HepG2 (cell line): ENCODE measurements at regions not wholly inside any gene's neighbourhood (a gene's known extent, or its start where the extent isn't known, plus 50 kb on each side); places are given as distances from the start of the nearest gene placed in this dataset.

Experiments used
- ATAC-seq: fragments of 200-7000 bp; cut with Tn5 transposase; 3 replicates; pipeline ENCODE4 v1.9.1; 2020; ENCODE audit warnings: mild to moderate bottlenecking, moderate library complexity
- BruUV-seq: library from RNA; stranded (reverse); fragments of 400-500 nt; replicated peaks from 2 replicates; lab custom pipeline; 2021; lab: Mats Ljungman, UMichigan
- CTCF ChIA-PET: fragments of 300-600 bp; formaldehyde crosslinking; extraction: SDS; loops from one replicate; lab custom pipeline; 2021; ENCODE audit warnings: low total read pairs, inconsistent platforms, low intra/inter-chr PET ratio; lab: Yijun Ruan, JAX
- POLR2A ChIA-PET: fragments of 350-600 bp; sonication (Branson Sonifier 250); formaldehyde crosslinking; loops from one replicate; lab custom pipeline; 2020; ENCODE audit warnings: antibody characterized with exemption, inconsistent platforms; lab: Yijun Ruan, JAX
- DNase-seq: peaks from one replicate; pipeline ENCODE4 v3.0.0-alpha.2; 2015; ENCODE audit warnings: low spot score
- FAIRE-seq: peaks from 3 replicates; lab custom pipeline; 2011; peaks lifted over from hg19 to GRCh38; lab: Jason Lieb, UNC
- H2AFZ ChIP-seq: one replicate; pipeline ENCODE4 v1.6.1; 2011; ENCODE audit warnings: low read length, inconsistent platforms
- H3K27ac ChIP-seq: fragments of 300-600 bp; 3 replicates; pipeline ENCODE4 v1.8.0; 2011; ENCODE audit warnings: mixed run types, mild to moderate bottlenecking, mixed read lengths, low read length, inconsistent platforms; ENCODE audit not compliant: insufficient read depth; ENCODE audit errors: extremely low read length
- H3K27me3 ChIP-seq, 2 experiments: fragments of 200-600 bp in 1 of 2; 2 replicates in 1 of 2; 3 replicates in 1 of 2; pipeline versions ENCODE4 v1.6.0 to v1.8.0; 2011; ENCODE audit warnings: low read length in 2 of 2, mild to moderate bottlenecking in 2 of 2, moderate library complexity in 2 of 2, inconsistent platforms in 1 of 2; ENCODE audit not compliant: insufficient read depth in 2 of 2, control insufficient read depth in 1 of 2
- H3K36me3 ChIP-seq, 2 experiments: fragments of 200-600 bp in 1 of 2; replicated peaks in 1 of 2; 2 replicates in 1 of 2; 3 replicates in 1 of 2; pipeline versions ENCODE4 v1.5.1 to v1.8.0; 2011; ENCODE audit warnings: low read length in 2 of 2, inconsistent platforms in 1 of 2; ENCODE audit not compliant: insufficient read depth in 2 of 2, control insufficient read depth in 1 of 2
- H3K4me1 ChIP-seq: 2 replicates; pipeline ENCODE4 v1.5.1; 2012; ENCODE audit warnings: low read length, inconsistent platforms; ENCODE audit not compliant: insufficient read depth
- H3K4me2 ChIP-seq: 2 replicates; pipeline ENCODE4 v1.6.0; 2011; ENCODE audit warnings: low read depth, low read length, inconsistent platforms
- H3K4me3 ChIP-seq, 3 experiments: fragments of 200-600 bp in 1 of 3; sonication (generic), shearing (Covaris generic) in 1 of 3; replicated peaks in 1 of 3; 2 replicates each; pipeline ENCODE4 v1.5.1; 2011 to 2016; ENCODE audit warnings: low read length in 3 of 3, inconsistent platforms in 2 of 3, low read depth in 2 of 3, mild to moderate bottlenecking in 2 of 3, control low read depth in 1 of 3, mixed read lengths in 1 of 3; ENCODE audit not compliant: insufficient read depth in 1 of 3
- H3K79me2 ChIP-seq: one replicate; pipeline ENCODE4 v1.6.1; 2011; ENCODE audit warnings: low read length, inconsistent platforms; ENCODE audit not compliant: insufficient read depth
- H3K9ac ChIP-seq: 2 replicates; pipeline ENCODE4 v1.6.0; 2011; ENCODE audit warnings: mild to moderate bottlenecking, low read depth, low read length, inconsistent platforms; ENCODE audit not compliant: insufficient read depth
- H3K9me3 ChIP-seq: 2 replicates; pipeline ENCODE4 v1.5.1; 2012; ENCODE audit warnings: mild to moderate bottlenecking, low read length
- H4K20me1 ChIP-seq: 2 replicates; pipeline ENCODE4 v1.6.0; 2011; ENCODE audit warnings: inconsistent platforms, mild to moderate bottlenecking, low read length, moderate library complexity; ENCODE audit not compliant: insufficient read depth
- ATF7-NPFF ChIP-seq: sonication (generic); formaldehyde crosslinking; IDR thresholded peaks from 2 replicates; pipeline ENCODE4 v1.8.1; 2023; ENCODE audit warnings: mild to moderate bottlenecking, low read depth, missing genetic modification reagents, moderate library complexity
- CBX2 ChIP-seq, 2 experiments: fragments of 200-600 bp in 1 of 2; sonication (generic); formaldehyde crosslinking in 1 of 2; IDR thresholded peaks; 2 replicates each; pipeline versions ENCODE4 v1.7.0 to v1.8.1; 2018 to 2022; ENCODE audit warnings: low read depth in 2 of 2, low read length in 1 of 2, mild to moderate bottlenecking in 1 of 2, missing genetic modification reagents in 1 of 2
- ERF ChIP-seq: IDR thresholded peaks from 2 replicates; pipeline ENCODE4 v1.6.1; 2018; ENCODE audit warnings: missing biosample characterization, missing genetic modification reagents
- FOSL1 ChIP-seq: sonication (generic); formaldehyde crosslinking; IDR thresholded peaks from 2 replicates; pipeline ENCODE4 v1.9.0; 2021; ENCODE audit warnings: missing genetic modification reagents, borderline replicate concordance
- GATAD1 ChIP-seq: IDR thresholded peaks from 2 replicates; pipeline ENCODE4 v1.6.1; 2016; ENCODE audit warnings: missing genetic modification reagents, missing compliant biosample characterization
- GMEB2 ChIP-seq: IDR thresholded peaks from 2 replicates; pipeline ENCODE4 v1.6.1; 2016; ENCODE audit warnings: missing biosample characterization, missing genetic modification reagents, low read depth
- HNRNPH1 ChIP-seq: fragments of 200-400 bp; formaldehyde crosslinking; optimal IDR thresholded peaks from 2 replicates; pipeline ENCODE3; 2017; ENCODE audit warnings: mild to moderate bottlenecking, low read depth, low read length
- KMT2B ChIP-seq: IDR thresholded peaks from 2 replicates; pipeline ENCODE4 v1.6.1; 2016; ENCODE audit warnings: missing genetic modification reagents, missing compliant biosample characterization
- PAF1 ChIP-seq: IDR thresholded peaks from 2 replicates; pipeline ENCODE4 v1.6.1; 2016; ENCODE audit warnings: missing genetic modification reagents, missing compliant biosample characterization
- PAX8 ChIP-seq: sonication (generic); formaldehyde crosslinking; IDR thresholded peaks from 2 replicates; pipeline ENCODE4 v1.8.0; 2022; ENCODE audit warnings: mild to moderate bottlenecking, missing genetic modification reagents, borderline replicate concordance
- SYNCRIP ChIP-seq: fragments of 200-400 bp; formaldehyde crosslinking; IDR thresholded peaks from 2 replicates; pipeline ENCODE4 v1.6.1; 2018; ENCODE audit warnings: mild to moderate bottlenecking, low read depth, low read length; ENCODE audit not compliant: insufficient read depth
- YEATS4 ChIP-seq: sonication (generic); formaldehyde crosslinking; IDR thresholded peaks from 2 replicates; pipeline ENCODE4 v1.4.0; 2020; ENCODE audit warnings: missing genetic modification reagents, borderline replicate concordance
- ZNF12 ChIP-seq: sonication (generic); formaldehyde crosslinking; IDR thresholded peaks from 2 replicates; pipeline ENCODE4 v1.5.0; 2020; ENCODE audit warnings: missing genetic modification reagents
- ZNF136 ChIP-seq: sonication (generic); formaldehyde crosslinking; IDR thresholded peaks from 2 replicates; pipeline ENCODE4 v1.8.1; 2022; ENCODE audit warnings: low read depth, mild to moderate bottlenecking, moderate library complexity, missing genetic modification reagents
- ZNF772 ChIP-seq: sonication (generic); formaldehyde crosslinking; IDR thresholded peaks from 2 replicates; pipeline ENCODE4 v1.5.0; 2020; ENCODE audit warnings: mild to moderate bottlenecking, missing genetic modification reagents
- in situ Hi-C: cut with HindIII; loops from 2 replicates; pipeline ENCODE4 v1.10.0; 2017; ENCODE audit warnings: low pct_unique_long_range_greater_than_20kb; ENCODE audit not compliant: extremely low pct_ligation_motif_present
- intact Hi-C: fragments of 100-400 bp; cut with micrococcal nuclease; formaldehyde crosslinking; loops from one replicate; pipeline ENCODE4 v1.10.0; 2022; ENCODE audit not compliant: unreplicated experiment
- TF ChIP-seq, protein P1 (sequence below): sonication (generic); formaldehyde crosslinking; IDR thresholded peaks from 2 replicates; pipeline ENCODE4 v1.8.0; 2022; ENCODE audit warnings: mild to moderate bottlenecking, missing genetic modification reagents
- TF ChIP-seq, protein P2 (sequence below): sonication (generic); formaldehyde crosslinking; IDR thresholded peaks from 2 replicates; pipeline ENCODE4 v1.5.0; 2020; ENCODE audit warnings: missing genetic modification reagents
- TF ChIP-seq, protein P3 (sequence below): sonication (generic); formaldehyde crosslinking; IDR thresholded peaks from 2 replicates; pipeline ENCODE4 v1.5.1; 2020; ENCODE audit warnings: missing genetic modification reagents, mild to moderate bottlenecking, borderline replicate concordance
- TF ChIP-seq, protein P4 (sequence below): sonication (generic); formaldehyde crosslinking; IDR thresholded peaks from 2 replicates; pipeline ENCODE4 v1.5.1; 2020; ENCODE audit warnings: missing genetic modification reagents, mild to moderate bottlenecking, borderline replicate concordance

- no peaks in the 10 kb centered on the region for H3K79me2 ChIP-seq
- intact Hi-C loops, result no loop called here
- ChIA-PET CTCF (no interaction called here), POLR2A (no interaction called here)
- H3K36me3 ChIP-seq, result no peaks in the 10 kb centered on the region
- H4K20me1 ChIP-seq, result no peaks in the 10 kb centered on the region
- TF ChIP-seq ERF (no peak), KMT2B (CRISPR knock-in tag) (no peak), PAF1 (CRISPR knock-in tag) (no peak), YEATS4 (CRISPR knock-in tag) (no peak), PAX8 (CRISPR knock-in tag) (no peak), SYNCRIP (no peak), ZNF772 (no peak), HNRNPH1 (no peak), FOSL1 (CRISPR knock-in tag) (no peak), ZNF136 (CRISPR knock-in tag) (no peak), ZNF12 (CRISPR knock-in tag) (no peak), GATAD1 (CRISPR knock-in tag) (no peak), CBX2 (IDR thresholded peaks at IDR 0.05; ENCODE audit: low read depth, low read length) (no peak), CBX2 (CRISPR knock-in tag; IDR thresholded peaks at IDR 0.05; ENCODE audit: low read depth) (no peak), GMEB2 (CRISPR knock-in tag) (no peak), ATF7-NPFF (no peak)
- TF ChIP-seq, protein P1, sequence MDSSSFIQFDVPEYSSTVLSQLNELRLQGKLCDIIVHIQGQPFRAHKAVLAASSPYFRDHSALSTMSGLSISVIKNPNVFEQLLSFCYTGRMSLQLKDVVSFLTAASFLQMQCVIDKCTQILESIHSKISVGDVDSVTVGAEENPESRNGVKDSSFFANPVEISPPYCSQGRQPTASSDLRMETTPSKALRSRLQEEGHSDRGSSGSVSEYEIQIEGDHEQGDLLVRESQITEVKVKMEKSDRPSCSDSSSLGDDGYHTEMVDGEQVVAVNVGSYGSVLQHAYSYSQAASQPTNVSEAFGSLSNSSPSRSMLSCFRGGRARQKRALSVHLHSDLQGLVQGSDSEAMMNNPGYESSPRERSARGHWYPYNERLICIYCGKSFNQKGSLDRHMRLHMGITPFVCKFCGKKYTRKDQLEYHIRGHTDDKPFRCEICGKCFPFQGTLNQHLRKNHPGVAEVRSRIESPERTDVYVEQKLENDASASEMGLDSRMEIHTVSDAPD (CRISPR knock-in tag), result no peak
- TF ChIP-seq, protein P2, sequence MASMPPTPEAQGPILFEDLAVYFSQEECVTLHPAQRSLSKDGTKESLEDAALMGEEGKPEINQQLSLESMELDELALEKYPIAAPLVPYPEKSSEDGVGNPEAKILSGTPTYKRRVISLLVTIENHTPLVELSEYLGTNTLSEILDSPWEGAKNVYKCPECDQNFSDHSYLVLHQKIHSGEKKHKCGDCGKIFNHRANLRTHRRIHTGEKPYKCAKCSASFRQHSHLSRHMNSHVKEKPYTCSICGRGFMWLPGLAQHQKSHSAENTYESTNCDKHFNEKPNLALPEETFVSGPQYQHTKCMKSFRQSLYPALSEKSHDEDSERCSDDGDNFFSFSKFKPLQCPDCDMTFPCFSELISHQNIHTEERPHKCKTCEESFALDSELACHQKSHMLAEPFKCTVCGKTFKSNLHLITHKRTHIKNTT (CRISPR knock-in tag), result no peak
- TF ChIP-seq, protein P3, sequence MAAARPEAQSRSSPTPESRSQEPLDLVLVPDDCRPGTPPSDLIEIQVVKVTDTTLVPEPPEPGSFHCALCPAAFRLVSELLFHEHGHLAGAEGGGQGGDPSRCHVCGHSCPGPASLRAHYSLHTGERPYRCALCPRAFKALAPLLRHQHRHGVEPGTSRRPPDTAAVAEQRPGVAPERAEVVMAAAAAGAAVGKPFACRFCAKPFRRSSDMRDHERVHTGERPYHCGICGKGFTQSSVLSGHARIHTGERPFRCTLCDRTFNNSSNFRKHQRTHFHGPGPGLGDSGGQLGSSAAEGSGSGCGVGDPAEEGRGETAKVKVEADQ (CRISPR knock-in tag), result no peak
- TF ChIP-seq, protein P4, sequence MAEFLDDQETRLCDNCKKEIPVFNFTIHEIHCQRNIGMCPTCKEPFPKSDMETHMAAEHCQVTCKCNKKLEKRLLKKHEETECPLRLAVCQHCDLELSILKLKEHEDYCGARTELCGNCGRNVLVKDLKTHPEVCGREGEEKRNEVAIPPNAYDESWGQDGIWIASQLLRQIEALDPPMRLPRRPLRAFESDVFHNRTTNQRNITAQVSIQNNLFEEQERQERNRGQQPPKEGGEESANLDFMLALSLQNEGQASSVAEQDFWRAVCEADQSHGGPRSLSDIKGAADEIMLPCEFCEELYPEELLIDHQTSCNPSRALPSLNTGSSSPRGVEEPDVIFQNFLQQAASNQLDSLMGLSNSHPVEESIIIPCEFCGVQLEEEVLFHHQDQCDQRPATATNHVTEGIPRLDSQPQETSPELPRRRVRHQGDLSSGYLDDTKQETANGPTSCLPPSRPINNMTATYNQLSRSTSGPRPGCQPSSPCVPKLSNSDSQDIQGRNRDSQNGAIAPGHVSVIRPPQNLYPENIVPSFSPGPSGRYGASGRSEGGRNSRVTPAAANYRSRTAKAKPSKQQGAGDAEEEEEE (CRISPR knock-in tag), result no peak
- no peak overlapping the region for H3K4me2 ChIP-seq
- H3K4me3 ChIP-seq, result no peak overlapping the region
- H3K4me1 ChIP-seq, result no peaks in the 10 kb centered on the region
- BruUV-seq, result no TSS peak
- FAIRE-seq (no peak), ATAC-seq (no peak), DNase-seq (no peak)
- H3K27ac ChIP-seq, result no peak overlapping the region
- no peak overlapping the region for H2AFZ ChIP-seq
- H3K9ac ChIP-seq, result no peak overlapping the region
- in situ Hi-C loops, result no loop called here
- H3K27me3 ChIP-seq, result peaks cover 0 to 2% of the 10 kb centered on the region in 2 experiments; a peak in 2 of 5 replicates
- H3K9me3 ChIP-seq, result no peaks in the 10 kb centered on the region
These were observed 197.7 kb upstream of the DDHD1 start for GRCh38 chr14:53350866-53351265.
